Skeletal muscle satellite cell (primary cell): ENCODE measurements at regions not wholly inside any gene's neighbourhood (a gene's known extent, or its start where the extent isn't known, plus 50 kb on each side); places are given as distances from the start of the nearest gene placed in this dataset.
"Not testable (repeated sequence)": the region's sequence is repeated elsewhere in the genome, so short reads cannot be mapped to it uniquely, and the experiment has no call there.

Experiments
- H3K27me3 ChIP-seq: 2 replicates; pipeline ENCODE4 v1.7.0; 2013; ENCODE audit warnings: low read length; ENCODE audit not compliant: control insufficient read depth, insufficient read depth
- H3K36me3 ChIP-seq: 2 replicates; pipeline ENCODE4 v1.7.0; 2013; ENCODE audit warnings: mild to moderate bottlenecking, control low read depth, low read length; ENCODE audit not compliant: insufficient read depth
- H3K4me1 ChIP-seq: 2 replicates; pipeline ENCODE4 v1.7.0; 2013; ENCODE audit warnings: low read length; ENCODE audit not compliant: control insufficient read depth, insufficient read depth
- H3K4me2 ChIP-seq: 2 replicates; pipeline ENCODE4 v1.7.0; 2013; ENCODE audit warnings: mild to moderate bottlenecking, low read length
- H3K4me3 ChIP-seq: 2 replicates; pipeline ENCODE4 v1.7.0; 2013; ENCODE audit warnings: low read length
- H3K9ac ChIP-seq: 2 replicates; pipeline ENCODE4 v1.7.0; 2013; ENCODE audit warnings: mild to moderate bottlenecking, low read depth, low read length, moderate library complexity
- H3K9me3 ChIP-seq: replicated peaks from 2 replicates; pipeline ENCODE4 v1.7.0; 2013; ENCODE audit warnings: mild to moderate bottlenecking, control low read depth, low read length

DNA sequence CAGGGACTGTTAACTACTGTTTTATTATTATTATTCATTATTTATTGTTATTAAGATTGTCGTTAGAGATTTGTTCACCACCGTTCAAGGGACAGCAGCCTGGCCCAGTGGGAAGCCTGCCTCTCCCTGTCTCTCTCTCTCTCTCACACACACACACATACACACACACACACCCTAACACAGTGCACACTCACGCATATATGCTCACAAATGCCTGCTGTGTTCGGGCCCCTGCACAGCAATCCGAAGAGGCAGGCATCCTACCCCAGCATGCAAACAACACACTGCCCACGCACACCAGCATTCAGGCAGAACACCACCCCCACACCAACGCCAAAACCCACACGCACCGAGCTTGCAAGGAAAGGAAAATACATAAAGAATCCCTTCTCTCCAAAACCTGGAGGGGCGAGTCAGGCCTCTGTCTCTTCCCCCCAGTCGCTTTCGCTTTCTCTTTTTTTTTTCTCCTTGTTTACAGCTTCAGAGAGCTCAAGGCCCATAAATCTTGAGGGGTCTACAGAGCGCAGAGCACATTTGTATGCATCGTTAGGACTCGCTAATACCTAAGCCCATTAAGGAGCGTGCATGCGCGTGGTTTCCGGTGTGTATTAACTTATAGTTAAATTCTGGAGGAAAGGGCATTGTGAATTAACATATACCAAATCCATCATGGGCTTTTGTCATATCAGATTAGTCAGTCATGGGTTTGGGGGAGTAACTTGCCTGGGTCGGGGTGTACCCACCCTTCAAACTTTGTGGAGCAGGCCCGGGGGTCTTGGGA is 464.6 kb upstream of the ZNG1F start:
- not testable (repeated sequence) for H3K9ac ChIP-seq, H3K36me3 ChIP-seq, H3K27me3 ChIP-seq, H3K4me3 ChIP-seq, H3K4me2 ChIP-seq, H3K9me3 ChIP-seq, H3K4me1 ChIP-seq

DNA sequence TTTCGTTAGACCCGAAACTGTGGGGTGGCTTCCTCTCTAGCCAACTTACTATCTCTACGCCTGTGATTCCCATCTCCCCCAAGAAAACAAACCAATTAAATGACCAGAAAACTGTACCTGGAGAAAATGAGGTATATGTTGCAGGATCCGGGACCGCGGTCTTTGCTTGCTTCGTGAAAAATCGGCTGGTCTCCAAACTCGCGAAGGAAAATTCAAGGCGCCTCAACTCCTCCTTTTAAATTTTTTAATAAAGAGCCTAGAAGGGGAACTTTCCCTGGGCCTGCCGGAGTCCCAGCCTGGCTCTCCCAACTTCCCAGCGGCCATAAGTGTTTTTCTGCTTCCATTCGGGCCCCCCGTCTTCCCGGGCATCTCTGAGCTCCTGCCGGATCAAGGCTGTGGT is 463.7 kb upstream of the ZNG1F start:
- H3K4me3 ChIP-seq, H3K4me1 ChIP-seq, H3K9ac ChIP-seq, H3K36me3 ChIP-seq, H3K4me2 ChIP-seq, H3K9me3 ChIP-seq, H3K27me3 ChIP-seq: not testable (repeated sequence)

DNA sequence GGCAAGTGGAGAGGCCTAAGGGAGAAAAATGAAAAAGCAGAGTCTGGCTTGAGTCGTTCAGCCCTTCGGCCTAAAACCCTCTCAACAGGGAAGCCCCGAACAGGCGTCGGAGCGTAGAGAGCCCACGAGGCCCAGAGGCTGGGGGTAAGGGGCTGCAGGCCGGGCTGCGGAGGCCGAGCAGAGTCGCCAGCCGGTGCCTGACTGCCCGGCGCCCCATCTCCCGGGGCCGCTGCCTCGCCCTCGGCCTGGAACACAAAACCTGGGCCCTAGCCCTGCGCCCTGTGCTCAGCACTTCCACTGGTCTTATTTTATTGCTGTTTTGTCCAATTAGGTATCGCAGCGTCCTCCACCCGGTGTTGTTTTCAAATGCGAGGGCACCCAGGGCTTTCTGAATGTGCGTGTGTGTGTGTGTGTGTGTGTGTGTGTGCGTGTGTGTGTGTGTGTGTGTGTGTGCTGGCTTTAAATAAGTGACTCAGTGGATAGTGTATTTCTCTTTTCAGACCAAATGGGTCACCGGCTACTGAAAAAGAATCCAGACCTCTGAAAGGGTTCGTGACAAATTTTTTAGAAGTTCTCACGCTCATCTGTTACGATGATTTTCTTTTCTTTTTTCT is 463.1 kb upstream of the ZNG1F start:
- H3K4me3 ChIP-seq, H3K9ac ChIP-seq, H3K9me3 ChIP-seq, H3K36me3 ChIP-seq, H3K4me2 ChIP-seq, H3K27me3 ChIP-seq, H3K4me1 ChIP-seq: not testable (repeated sequence)

GRCh38 chr9:41650086-41650485 is 461.0 kb upstream of the ZNG1F start:
- H3K27me3 ChIP-seq, H3K4me2 ChIP-seq, H3K9ac ChIP-seq: not testable (repeated sequence)

GRCh38 chr9:41648564-41648963 is 459.4 kb upstream of the ZNG1F start:
- not testable (repeated sequence) for H3K27me3 ChIP-seq, H3K4me1 ChIP-seq, H3K4me2 ChIP-seq, H3K9ac ChIP-seq, H3K36me3 ChIP-seq, H3K9me3 ChIP-seq, H3K4me3 ChIP-seq

More at GRCh38 chr9:41650086-41650485, 461.0 kb upstream of the ZNG1F start:
- not testable (repeated sequence) for H3K4me3 ChIP-seq, H3K4me1 ChIP-seq, H3K36me3 ChIP-seq, H3K9me3 ChIP-seq

- H3K9ac ChIP-seq, H3K27me3 ChIP-seq, H3K4me3 ChIP-seq, H3K36me3 ChIP-seq, H3K9me3 ChIP-seq, H3K4me1 ChIP-seq, H3K4me2 ChIP-seq: not testable (repeated sequence)
Observed at GRCh38 chr9:41646246-41646645, 457.1 kb upstream of the ZNG1F start.

GRCh38 chr9:41643571-41644279 is 454.6 kb upstream of the ZNG1F start:
- not testable (repeated sequence) for H3K36me3 ChIP-seq, H3K4me3 ChIP-seq, H3K27me3 ChIP-seq, H3K9me3 ChIP-seq, H3K4me1 ChIP-seq, H3K9ac ChIP-seq
- peak overlapping the region; percentile 72 for H3K4me2 ChIP-seq

- not testable (repeated sequence) for H3K9me3 ChIP-seq, H3K4me3 ChIP-seq, H3K4me2 ChIP-seq, H3K9ac ChIP-seq, H3K27me3 ChIP-seq, H3K4me1 ChIP-seq, H3K36me3 ChIP-seq
Observed at GRCh38 chr9:41633726-41634125, 444.6 kb upstream of the ZNG1F start.

DNA sequence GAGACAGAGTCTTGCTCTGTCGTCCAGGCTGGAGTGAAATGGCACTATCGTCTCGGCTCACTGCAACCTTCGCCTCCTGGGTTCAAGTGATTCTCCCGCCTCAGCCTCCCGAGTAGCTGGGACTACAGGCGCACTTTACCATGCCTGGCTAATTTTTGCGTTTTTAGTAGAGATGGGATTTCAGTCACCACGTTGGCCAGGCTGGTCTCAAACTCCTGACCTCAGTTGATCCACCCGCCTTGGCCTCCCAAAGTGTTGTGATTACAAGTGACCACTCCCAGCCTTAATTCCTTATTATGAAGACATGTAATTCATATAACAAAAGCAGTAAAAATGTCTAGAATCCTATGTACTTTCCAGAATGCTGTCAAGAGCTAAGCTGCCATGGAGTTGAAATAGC is 434.5 kb upstream of the ZNG1F start:
- not testable (repeated sequence) for H3K9me3 ChIP-seq, H3K27me3 ChIP-seq, H3K9ac ChIP-seq, H3K4me3 ChIP-seq, H3K4me1 ChIP-seq, H3K36me3 ChIP-seq, H3K4me2 ChIP-seq

GRCh38 chr9:41619254-41619653 is 430.1 kb upstream of the ZNG1F start:
- H3K4me2 ChIP-seq, H3K36me3 ChIP-seq, H3K9me3 ChIP-seq, H3K27me3 ChIP-seq, H3K4me1 ChIP-seq, H3K4me3 ChIP-seq, H3K9ac ChIP-seq: not testable (repeated sequence)

DNA sequence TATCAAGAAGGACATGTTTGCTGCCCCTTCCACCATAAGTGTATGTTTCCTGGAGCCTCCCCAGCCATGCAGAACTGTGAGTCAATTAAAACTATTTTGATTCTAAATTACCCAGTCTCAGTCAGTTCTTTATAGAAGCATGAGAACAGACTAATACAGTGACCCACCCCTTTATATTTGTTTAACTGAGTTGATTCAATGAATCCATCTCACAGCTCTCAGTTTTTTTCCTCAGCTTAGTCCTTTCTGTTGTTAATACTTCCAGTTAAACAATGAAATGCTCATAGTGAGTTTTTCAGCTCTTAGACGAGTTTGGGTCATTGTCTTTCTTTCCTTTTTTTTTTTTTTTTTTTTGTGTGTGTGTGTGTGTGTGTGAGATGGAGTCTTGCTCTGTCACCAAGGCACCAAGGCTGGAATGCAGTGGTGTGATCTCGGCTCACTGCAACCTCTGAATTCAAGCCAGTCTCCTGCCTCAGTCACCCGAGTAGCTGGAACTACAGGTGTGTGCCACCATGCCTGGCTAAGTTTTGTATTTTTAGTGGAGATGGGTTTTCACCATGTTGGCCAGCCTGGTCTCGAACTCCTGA is 417.9 kb upstream of the ZNG1F start:
- H3K9me3 ChIP-seq, H3K9ac ChIP-seq, H3K36me3 ChIP-seq, H3K27me3 ChIP-seq, H3K4me1 ChIP-seq, H3K4me3 ChIP-seq, H3K4me2 ChIP-seq: not testable (repeated sequence)
